HepG2 (cell line): ENCODE measurements at regions not wholly inside any gene's neighbourhood (a gene's known extent, or its start where the extent isn't known, plus 50 kb on each side); places are given as distances from the start of the nearest gene placed in this dataset.

Experiments
- ATAC-seq: fragments of 200-7000 bp; cut with Tn5 transposase; 3 replicates; pipeline ENCODE4 v1.9.1; 2020; ENCODE audit warnings: mild to moderate bottlenecking, moderate library complexity
- BruUV-seq: library from RNA; stranded (reverse); fragments of 400-500 nt; replicated peaks from 2 replicates; lab custom pipeline; 2021; lab: Mats Ljungman, UMichigan
- CTCF ChIA-PET: fragments of 300-600 bp; formaldehyde crosslinking; extraction: SDS; loops from one replicate; lab custom pipeline; 2021; ENCODE audit warnings: low total read pairs, inconsistent platforms, low intra/inter-chr PET ratio; lab: Yijun Ruan, JAX
- POLR2A ChIA-PET: fragments of 350-600 bp; sonication (Branson Sonifier 250); formaldehyde crosslinking; loops from one replicate; lab custom pipeline; 2020; ENCODE audit warnings: antibody characterized with exemption, inconsistent platforms; lab: Yijun Ruan, JAX
- DNase-seq: peaks from one replicate; pipeline ENCODE4 v3.0.0-alpha.2; 2015; ENCODE audit warnings: low spot score
- FAIRE-seq: peaks from 3 replicates; lab custom pipeline; 2011; peaks lifted over from hg19 to GRCh38; lab: Jason Lieb, UNC
- H2AFZ ChIP-seq: one replicate; pipeline ENCODE4 v1.6.1; 2011; ENCODE audit warnings: low read length, inconsistent platforms
- H3K27ac ChIP-seq: fragments of 300-600 bp; 3 replicates; pipeline ENCODE4 v1.8.0; 2011; ENCODE audit warnings: mixed run types, mild to moderate bottlenecking, mixed read lengths, low read length, inconsistent platforms; ENCODE audit not compliant: insufficient read depth; ENCODE audit errors: extremely low read length
- H3K27me3 ChIP-seq, 2 experiments: fragments of 200-600 bp in 1 of 2; 2 replicates in 1 of 2; 3 replicates in 1 of 2; pipeline versions ENCODE4 v1.6.0 to v1.8.0; 2011; ENCODE audit warnings: low read length in 2 of 2, mild to moderate bottlenecking in 2 of 2, moderate library complexity in 2 of 2, inconsistent platforms in 1 of 2; ENCODE audit not compliant: insufficient read depth in 2 of 2, control insufficient read depth in 1 of 2
- H3K36me3 ChIP-seq, 2 experiments: fragments of 200-600 bp in 1 of 2; replicated peaks in 1 of 2; 2 replicates in 1 of 2; 3 replicates in 1 of 2; pipeline versions ENCODE4 v1.5.1 to v1.8.0; 2011; ENCODE audit warnings: low read length in 2 of 2, inconsistent platforms in 1 of 2; ENCODE audit not compliant: insufficient read depth in 2 of 2, control insufficient read depth in 1 of 2
- H3K4me1 ChIP-seq: 2 replicates; pipeline ENCODE4 v1.5.1; 2012; ENCODE audit warnings: low read length, inconsistent platforms; ENCODE audit not compliant: insufficient read depth
- H3K4me2 ChIP-seq: 2 replicates; pipeline ENCODE4 v1.6.0; 2011; ENCODE audit warnings: low read depth, low read length, inconsistent platforms
- H3K4me3 ChIP-seq, 3 experiments: fragments of 200-600 bp in 1 of 3; sonication (generic), shearing (Covaris generic) in 1 of 3; replicated peaks in 1 of 3; 2 replicates each; pipeline ENCODE4 v1.5.1; 2011 to 2016; ENCODE audit warnings: low read length in 3 of 3, inconsistent platforms in 2 of 3, low read depth in 2 of 3, mild to moderate bottlenecking in 2 of 3, control low read depth in 1 of 3, mixed read lengths in 1 of 3; ENCODE audit not compliant: insufficient read depth in 1 of 3
- H3K79me2 ChIP-seq: one replicate; pipeline ENCODE4 v1.6.1; 2011; ENCODE audit warnings: low read length, inconsistent platforms; ENCODE audit not compliant: insufficient read depth
- H3K9ac ChIP-seq: 2 replicates; pipeline ENCODE4 v1.6.0; 2011; ENCODE audit warnings: mild to moderate bottlenecking, low read depth, low read length, inconsistent platforms; ENCODE audit not compliant: insufficient read depth
- H3K9me3 ChIP-seq: 2 replicates; pipeline ENCODE4 v1.5.1; 2012; ENCODE audit warnings: mild to moderate bottlenecking, low read length
- H4K20me1 ChIP-seq: 2 replicates; pipeline ENCODE4 v1.6.0; 2011; ENCODE audit warnings: inconsistent platforms, mild to moderate bottlenecking, low read length, moderate library complexity; ENCODE audit not compliant: insufficient read depth
- CHCHD3 ChIP-seq: sonication (generic); formaldehyde crosslinking; IDR thresholded peaks from 2 replicates; pipeline ENCODE4 v1.8.0; 2022; ENCODE audit warnings: mild to moderate bottlenecking, missing genetic modification reagents, moderate library complexity
- MLLT10 ChIP-seq: sonication (generic); formaldehyde crosslinking; IDR thresholded peaks from 2 replicates; pipeline ENCODE4 v1.4.0; 2020; ENCODE audit warnings: missing genetic modification reagents
- ZKSCAN1 ChIP-seq: fragments of 150-350 bp; IDR thresholded peaks from 2 replicates; pipeline ENCODE4 v1.6.1; 2014; ENCODE audit warnings: low read length
- ZNF10 ChIP-seq: sonication (generic); formaldehyde crosslinking; IDR thresholded peaks from 2 replicates; pipeline ENCODE4 v1.4.0; 2020; ENCODE audit warnings: mild to moderate bottlenecking, low read depth, missing genetic modification reagents, borderline replicate concordance
- ZNF136 ChIP-seq: sonication (generic); formaldehyde crosslinking; IDR thresholded peaks from 2 replicates; pipeline ENCODE4 v1.8.1; 2022; ENCODE audit warnings: low read depth, mild to moderate bottlenecking, moderate library complexity, missing genetic modification reagents
- ZNF225 ChIP-seq: sonication (generic); formaldehyde crosslinking; IDR thresholded peaks from 2 replicates; pipeline ENCODE4 v1.4.0; 2020; ENCODE audit warnings: mild to moderate bottlenecking, missing genetic modification reagents
- ZNF780A ChIP-seq: sonication (generic); formaldehyde crosslinking; IDR thresholded peaks from 2 replicates; pipeline ENCODE4 v1.8.0; 2022; ENCODE audit warnings: mild to moderate bottlenecking, missing genetic modification reagents, moderate library complexity
- ZSCAN20 ChIP-seq: sonication (generic); formaldehyde crosslinking; IDR thresholded peaks from 2 replicates; pipeline ENCODE4 v1.4.0; 2020; ENCODE audit warnings: missing genetic modification reagents, mild to moderate bottlenecking, borderline replicate concordance
- WGBS: methylation state at CpG from one replicate; pipeline ENCODE4 v1.1.6; 2017; ENCODE audit warnings: low lambda C conversion rate; 5-methylcytosine and 5-hydroxymethylcytosine counted together
- in situ Hi-C: cut with HindIII; loops from 2 replicates; pipeline ENCODE4 v1.10.0; 2017; ENCODE audit warnings: low pct_unique_long_range_greater_than_20kb; ENCODE audit not compliant: extremely low pct_ligation_motif_present
- intact Hi-C: fragments of 100-400 bp; cut with micrococcal nuclease; formaldehyde crosslinking; loops from one replicate; pipeline ENCODE4 v1.10.0; 2022; ENCODE audit not compliant: unreplicated experiment
- TF ChIP-seq, protein P1 (sequence below): sonication (generic); formaldehyde crosslinking; IDR thresholded peaks from 2 replicates; pipeline ENCODE4 v1.4.0; 2020; ENCODE audit warnings: low read depth, missing genetic modification reagents

- no peak overlapping the region for H3K4me3 ChIP-seq
- intact Hi-C loops = no loop called here
- no peak overlapping the region for H3K9ac ChIP-seq
- H3K4me2 ChIP-seq = no peak overlapping the region
- no peaks in the 10 kb centered on the region for H3K79me2 ChIP-seq
- H3K27ac ChIP-seq = no peak overlapping the region
- BruUV-seq = no TSS peak
- no peaks in the 10 kb centered on the region for H3K27me3 ChIP-seq
- ChIA-PET POLR2A (no interaction called here), CTCF (no interaction called here)
- 0% methylated on average over 2 of the region's 2 CpGs for WGBS
- FAIRE-seq (no peak), DNase-seq (no peak), ATAC-seq (no peak)
- TF ChIP-seq MLLT10 (CRISPR knock-in tag) (no peak), ZNF225 (no peak), ZKSCAN1 (no peak), ZSCAN20 (no peak), ZNF10 (CRISPR knock-in tag) (no peak), CHCHD3 (no peak), ZNF136 (CRISPR knock-in tag) (no peak), ZNF780A (CRISPR knock-in tag) (no peak)
- TF ChIP-seq, protein P1, sequence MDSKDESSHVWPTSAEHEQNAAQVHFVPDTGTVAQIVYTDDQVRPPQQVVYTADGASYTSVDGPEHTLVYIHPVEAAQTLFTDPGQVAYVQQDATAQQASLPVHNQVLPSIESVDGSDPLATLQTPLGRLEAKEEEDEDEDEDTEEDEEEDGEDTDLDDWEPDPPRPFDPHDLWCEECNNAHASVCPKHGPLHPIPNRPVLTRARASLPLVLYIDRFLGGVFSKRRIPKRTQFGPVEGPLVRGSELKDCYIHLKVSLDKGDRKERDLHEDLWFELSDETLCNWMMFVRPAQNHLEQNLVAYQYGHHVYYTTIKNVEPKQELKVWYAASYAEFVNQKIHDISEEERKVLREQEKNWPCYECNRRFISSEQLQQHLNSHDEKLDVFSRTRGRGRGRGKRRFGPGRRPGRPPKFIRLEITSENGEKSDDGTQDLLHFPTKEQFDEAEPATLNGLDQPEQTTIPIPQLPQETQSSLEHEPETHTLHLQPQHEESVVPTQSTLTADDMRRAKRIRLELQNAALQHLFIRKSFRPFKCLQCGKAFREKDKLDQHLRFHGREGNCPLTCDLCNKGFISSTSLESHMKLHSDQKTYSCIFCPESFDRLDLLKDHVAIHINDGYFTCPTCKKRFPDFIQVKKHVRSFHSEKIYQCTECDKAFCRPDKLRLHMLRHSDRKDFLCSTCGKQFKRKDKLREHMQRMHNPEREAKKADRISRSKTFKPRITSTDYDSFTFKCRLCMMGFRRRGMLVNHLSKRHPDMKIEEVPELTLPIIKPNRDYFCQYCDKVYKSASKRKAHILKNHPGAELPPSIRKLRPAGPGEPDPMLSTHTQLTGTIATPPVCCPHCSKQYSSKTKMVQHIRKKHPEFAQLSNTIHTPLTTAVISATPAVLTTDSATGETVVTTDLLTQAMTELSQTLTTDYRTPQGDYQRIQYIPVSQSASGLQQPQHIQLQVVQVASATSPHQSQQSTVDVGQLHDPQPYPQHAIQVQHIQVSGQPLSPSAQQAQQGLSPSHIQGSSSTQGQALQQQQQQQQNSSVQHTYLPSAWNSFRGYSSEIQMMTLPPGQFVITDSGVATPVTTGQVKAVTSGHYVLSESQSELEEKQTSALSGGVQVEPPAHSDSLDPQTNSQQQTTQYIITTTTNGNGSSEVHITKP (CRISPR knock-in tag) = no peak
- no peak overlapping the region for H2AFZ ChIP-seq
- no peaks in the 10 kb centered on the region for H3K9me3 ChIP-seq
- no peaks in the 10 kb centered on the region for H4K20me1 ChIP-seq
- in situ Hi-C loops = no loop called here
- no peaks in the 10 kb centered on the region for H3K4me1 ChIP-seq
- no peaks in the 10 kb centered on the region for H3K36me3 ChIP-seq
These were observed 650.1 kb downstream of the EFNA5 start for GRCh38 chr5:107020626-107021025.
